GM12875 (cell line): ENCODE measurements at regions not wholly inside any gene's neighbourhood (a gene's known extent, or its start where the extent isn't known, plus 50 kb on each side); places are given as distances from the start of the nearest gene placed in this dataset.

Experiments used
- H3K4me3 ChIP-seq: one replicate; pipeline ENCODE4 v1.5.1; 2011; ENCODE audit warnings: low read depth, low read length, control low read depth
- TF ChIP-seq, protein P1 (sequence below): IDR thresholded peaks from 2 replicates; pipeline ENCODE4 v1.5.1; 2011; ENCODE audit warnings: low read depth, mild to moderate bottlenecking, control low read depth, inconsistent platforms, low read length, moderate library complexity, borderline replicate concordance; ENCODE audit not compliant: insufficient read depth

DNA sequence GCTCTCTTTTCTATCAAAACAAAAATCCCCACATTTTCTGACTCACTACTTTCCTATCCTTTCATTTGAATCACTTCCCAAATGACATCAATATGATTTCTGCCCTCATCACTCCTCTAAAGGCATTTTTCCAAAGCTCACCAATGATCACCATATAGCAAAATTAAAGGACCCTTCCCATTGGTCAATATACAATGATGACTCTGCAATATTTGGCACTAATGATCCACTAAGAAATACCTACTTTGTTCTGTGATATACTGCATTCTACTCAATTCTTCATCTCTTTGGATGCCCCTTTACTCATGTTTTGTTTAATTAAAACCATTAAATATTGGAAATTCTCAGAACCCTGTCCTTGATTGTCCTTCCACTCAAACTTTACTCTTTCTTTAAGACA lies 200.3 kb upstream of the PTCHD4 start:
- no peak overlapping the region for H3K4me3 ChIP-seq
- TF ChIP-seq, protein P1, sequence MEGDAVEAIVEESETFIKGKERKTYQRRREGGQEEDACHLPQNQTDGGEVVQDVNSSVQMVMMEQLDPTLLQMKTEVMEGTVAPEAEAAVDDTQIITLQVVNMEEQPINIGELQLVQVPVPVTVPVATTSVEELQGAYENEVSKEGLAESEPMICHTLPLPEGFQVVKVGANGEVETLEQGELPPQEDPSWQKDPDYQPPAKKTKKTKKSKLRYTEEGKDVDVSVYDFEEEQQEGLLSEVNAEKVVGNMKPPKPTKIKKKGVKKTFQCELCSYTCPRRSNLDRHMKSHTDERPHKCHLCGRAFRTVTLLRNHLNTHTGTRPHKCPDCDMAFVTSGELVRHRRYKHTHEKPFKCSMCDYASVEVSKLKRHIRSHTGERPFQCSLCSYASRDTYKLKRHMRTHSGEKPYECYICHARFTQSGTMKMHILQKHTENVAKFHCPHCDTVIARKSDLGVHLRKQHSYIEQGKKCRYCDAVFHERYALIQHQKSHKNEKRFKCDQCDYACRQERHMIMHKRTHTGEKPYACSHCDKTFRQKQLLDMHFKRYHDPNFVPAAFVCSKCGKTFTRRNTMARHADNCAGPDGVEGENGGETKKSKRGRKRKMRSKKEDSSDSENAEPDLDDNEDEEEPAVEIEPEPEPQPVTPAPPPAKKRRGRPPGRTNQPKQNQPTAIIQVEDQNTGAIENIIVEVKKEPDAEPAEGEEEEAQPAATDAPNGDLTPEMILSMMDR = no peak

DNA sequence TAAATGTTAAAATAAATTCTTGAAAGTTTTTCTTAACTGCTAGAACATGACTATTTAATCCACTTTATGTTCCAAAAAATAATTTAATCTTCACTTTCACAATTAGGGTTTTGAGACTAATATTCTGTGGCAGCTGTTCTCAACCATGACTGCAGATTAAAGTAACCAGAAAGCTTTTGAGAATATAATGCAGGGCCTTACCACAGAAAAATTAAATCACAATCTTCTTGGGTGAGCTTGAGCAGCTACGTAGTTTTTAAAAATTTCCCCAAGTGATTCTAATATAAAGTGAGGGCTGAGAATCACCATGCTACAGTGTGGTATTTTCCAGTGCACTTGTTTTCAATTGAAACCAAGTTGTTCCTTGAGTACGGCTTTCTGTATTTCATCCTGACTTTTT lies 196.6 kb upstream of the PTCHD4 start:
- H3K4me3 ChIP-seq = no peak overlapping the region
- TF ChIP-seq, protein P1 = no peak

DNA sequence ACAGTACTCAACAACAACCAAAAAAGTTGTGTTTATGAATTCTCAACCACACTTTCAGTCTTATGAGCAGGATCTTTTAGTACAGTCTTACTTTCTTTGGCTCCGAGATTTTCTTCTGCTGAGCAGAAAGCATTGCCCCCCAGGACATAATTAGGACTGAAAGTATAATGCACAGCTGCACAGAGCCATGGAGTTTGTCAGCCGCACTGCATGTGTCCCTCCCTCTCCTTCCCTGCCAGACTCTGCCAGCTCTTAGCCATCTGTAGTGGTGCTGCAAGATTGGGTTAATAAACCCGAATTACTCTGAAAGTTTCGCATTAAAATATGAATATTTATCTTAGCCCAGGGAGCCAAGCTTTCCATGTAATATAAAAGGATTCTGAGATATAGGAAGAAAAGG lies 179.6 kb upstream of the PTCHD4 start:
- TF ChIP-seq, protein P1 = no peak
- H3K4me3 ChIP-seq = no peak overlapping the region

DNA sequence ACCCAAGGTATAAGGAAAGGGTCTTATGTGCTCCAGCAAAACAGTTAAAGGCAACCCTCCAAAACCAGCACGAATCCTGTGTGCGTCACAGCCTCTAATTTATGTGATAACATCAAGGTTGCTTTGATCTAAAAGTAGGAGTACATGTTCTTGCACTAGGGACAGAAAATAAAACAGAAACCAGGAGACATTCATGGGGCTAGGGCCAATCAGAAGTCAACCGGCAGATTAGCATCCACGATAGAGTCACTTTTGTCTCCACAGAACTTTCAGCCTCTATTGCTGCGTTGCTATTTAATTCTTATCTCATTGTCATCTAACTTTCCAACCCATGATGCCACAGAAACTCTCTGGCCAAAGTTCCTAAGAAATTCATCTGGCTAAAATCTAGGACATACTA lies 178.8 kb upstream of the PTCHD4 start:
- H3K4me3 ChIP-seq = no peak overlapping the region
- TF ChIP-seq, protein P1 = no peak

DNA sequence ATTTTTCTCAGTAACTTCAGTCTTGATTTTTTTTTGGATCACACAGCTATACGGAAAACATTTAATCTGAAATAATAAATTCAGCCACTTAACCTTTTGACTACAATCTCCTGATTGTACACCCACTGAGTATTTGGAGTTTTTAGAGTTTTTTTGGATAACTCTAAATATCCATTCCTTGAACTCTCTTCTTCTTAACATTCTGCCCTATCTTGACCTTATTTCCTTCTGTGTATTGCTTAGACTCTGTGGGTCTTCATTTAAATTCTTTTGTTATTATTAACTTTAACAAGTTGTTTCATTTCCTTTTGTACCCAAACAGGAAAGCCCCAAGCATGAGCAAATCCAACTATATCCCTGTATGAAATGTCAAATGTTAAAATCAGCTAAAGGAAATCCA lies 170.2 kb upstream of the PTCHD4 start:
- TF ChIP-seq, protein P1 = no peak
- no peak overlapping the region for H3K4me3 ChIP-seq

DNA sequence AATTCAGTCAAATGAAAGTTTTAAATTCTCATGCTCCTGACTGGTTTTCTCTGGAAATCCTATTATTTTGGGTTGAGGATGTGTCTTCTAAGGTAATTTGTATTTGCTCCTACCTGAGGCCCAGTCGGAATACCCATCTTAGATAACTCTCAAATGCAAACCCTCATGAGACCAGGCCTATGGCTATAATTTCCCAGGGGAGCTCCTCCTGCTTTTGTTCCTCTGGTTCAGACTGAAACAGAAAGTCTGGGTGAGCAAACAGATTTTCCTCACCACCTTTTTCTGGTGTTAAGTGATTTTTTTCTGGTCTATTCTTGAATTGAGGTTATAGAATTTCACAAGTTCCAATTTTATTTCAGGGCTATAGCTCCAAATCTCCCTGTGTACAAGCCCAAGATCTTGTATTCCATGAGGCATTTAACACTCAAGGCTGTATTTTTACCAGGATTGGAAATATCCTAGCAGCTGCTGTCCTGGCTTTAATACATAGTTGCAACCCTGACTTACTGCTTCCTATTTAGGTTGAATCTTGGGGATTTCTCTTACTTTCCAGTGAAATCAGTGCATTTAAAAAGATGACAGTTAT lies 169.1 kb upstream of the PTCHD4 start:
- TF ChIP-seq, protein P1 = no peak
- H3K4me3 ChIP-seq = no peak overlapping the region

DNA sequence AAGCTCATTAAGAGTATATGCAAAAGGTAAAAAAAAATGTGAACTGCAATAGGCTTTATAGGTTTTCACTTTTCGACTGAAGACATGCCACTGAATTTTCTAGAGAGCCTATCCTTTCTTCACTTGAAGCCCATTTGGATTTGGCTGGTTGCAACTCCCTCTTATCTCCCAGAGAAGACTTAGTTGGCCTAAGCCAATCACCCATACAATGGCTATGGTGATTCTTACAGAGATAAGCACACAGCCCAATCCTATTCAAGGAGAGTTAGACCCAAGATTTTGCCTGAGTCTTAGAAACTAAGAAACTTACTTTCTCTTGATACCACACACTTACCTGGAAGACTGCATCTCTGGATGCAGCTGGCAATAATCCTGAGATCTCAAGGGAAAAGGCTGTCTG lies 167.3 kb upstream of the PTCHD4 start:
- no peak overlapping the region for H3K4me3 ChIP-seq
- TF ChIP-seq, protein P1 = no peak
